ENCODE measurements at regions not wholly inside any gene's neighbourhood (a gene's known extent, or its start where the extent isn't known, plus 50 kb on each side); places are given as distances from the start of the nearest gene placed in this dataset.

GRCh38 chr15:35215093-35215492 lies 130.0 kb upstream of the NANOGP8 start:
- TF ChIP-seq KDM1A (IDR thresholded peaks at IDR 0.05; ENCODE audit: low read depth) (no peak), JUNB (IDR thresholded peaks at IDR 0.05) (no peak), CHD4 (IDR thresholded peaks at IDR 0.05; ENCODE audit: borderline replicate concordance) (no peak), TP53 (CRISPR knock-in tag; IDR thresholded peaks at IDR 0.05) (no peak), CBX2 (IDR thresholded peaks at IDR 0.05; ENCODE audit: borderline replicate concordance, low read depth) (no peak), BCL3 (IDR thresholded peaks at IDR 0.05) (no peak)
- ChIA-PET CTCF (no interaction called here), POLR2A (no interaction called here)
- FAIRE-seq: no peak
- H3K4me3 ChIP-seq: no peak overlapping the region
- no peaks in the 10 kb centered on the region for H3K9me3 ChIP-seq
- H3K27ac ChIP-seq: no peak overlapping the region
- no peaks in the 10 kb centered on the region for H3K4me1 ChIP-seq
- no peak overlapping the region for H3K4me2 ChIP-seq
- no peak for ATAC-seq
- no peak for DNase-seq (ENCODE audit: low read depth in 1 of 2, low spot score in 1 of 2)

GRCh38 chr15:35211240-35211902 lies 126.3 kb upstream of the NANOGP8 start:
- no peak for ATAC-seq
- no peak for FAIRE-seq
- Histone ChIP-seq H3K27ac (no peak overlapping the region), H3K4me1 (no peaks in the 10 kb centered on the region), H3K4me2 (no peak overlapping the region), H3K4me3 (no peak overlapping the region), H3K9me3 (no peaks in the 10 kb centered on the region)
- ChIA-PET CTCF (interaction anchor here (0.9 kb wide), 1 partner anchor 43 kb away, joined by 3 read pairs; no protein-coding TSS in a partner anchor), POLR2A (no interaction called here)
- no peak for DNase-seq (ENCODE audit: low read depth in 1 of 2, low spot score in 1 of 2)
- TF ChIP-seq, protein P1, sequence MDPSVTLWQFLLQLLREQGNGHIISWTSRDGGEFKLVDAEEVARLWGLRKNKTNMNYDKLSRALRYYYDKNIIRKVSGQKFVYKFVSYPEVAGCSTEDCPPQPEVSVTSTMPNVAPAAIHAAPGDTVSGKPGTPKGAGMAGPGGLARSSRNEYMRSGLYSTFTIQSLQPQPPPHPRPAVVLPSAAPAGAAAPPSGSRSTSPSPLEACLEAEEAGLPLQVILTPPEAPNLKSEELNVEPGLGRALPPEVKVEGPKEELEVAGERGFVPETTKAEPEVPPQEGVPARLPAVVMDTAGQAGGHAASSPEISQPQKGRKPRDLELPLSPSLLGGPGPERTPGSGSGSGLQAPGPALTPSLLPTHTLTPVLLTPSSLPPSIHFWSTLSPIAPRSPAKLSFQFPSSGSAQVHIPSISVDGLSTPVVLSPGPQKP (IDR thresholded peaks at IDR 0.05; ENCODE audit: low read depth, low read length): no peak
- TF ChIP-seq SREBF2 (IDR thresholded peaks at IDR 0.05) (no peak), HMGXB4 (CRISPR knock-in tag; IDR thresholded peaks at IDR 0.05; ENCODE audit: borderline replicate concordance) (no peak), RAD21 (conservative IDR thresholded peaks at IDR 0.05 in 1 of 2, IDR thresholded peaks at IDR 0.05 in 1 of 2) (no peak), JUN (IDR thresholded peaks at IDR 0.05) (no peak), FOXS1 (CRISPR knock-in tag; IDR thresholded peaks at IDR 0.05) (no peak), HES2 (IDR thresholded peaks at IDR 0.05) (no peak), PBX3 (IDR thresholded peaks at IDR 0.05) (no peak), FOSB (CRISPR knock-in tag; IDR thresholded peaks at IDR 0.05) (no peak), RFX5 (IDR thresholded peaks at IDR 0.05) (no peak), BCL3 (IDR thresholded peaks at IDR 0.05) (no peak), ESRRA (IDR thresholded peaks at IDR 0.05; ENCODE audit: borderline replicate concordance, low read length) (no peak), CBX2 (IDR thresholded peaks at IDR 0.05; ENCODE audit: borderline replicate concordance, low read depth) (no peak), EHF (CRISPR knock-in tag; IDR thresholded peaks at IDR 0.05) (no peak), HOXB13 (CRISPR knock-in tag; IDR thresholded peaks at IDR 0.05; ENCODE audit: low read depth) (no peak), CBX8 (IDR thresholded peaks at IDR 0.05) (no peak), BHLHE40 (IDR thresholded peaks at IDR 0.05; ENCODE audit: low read depth, low read length) (no peak), HEYL (CRISPR knock-in tag; IDR thresholded peaks at IDR 0.05) (no peak)
